Ishikawa (cell line): ENCODE measurements at regions not wholly inside any gene's neighbourhood (a gene's known extent, or its start where the extent isn't known, plus 50 kb on each side); places are given as distances from the start of the nearest gene placed in this dataset.

Experiments
- CREB1 ChIP-seq: IDR thresholded peaks from 2 replicates; pipeline ENCODE4 v1.6.1; 2012; ENCODE audit warnings: low read depth
- EGR1 ChIP-seq: IDR thresholded peaks from 2 replicates; pipeline ENCODE4 v1.6.1; 2012
- EP300 ChIP-seq: IDR thresholded peaks from 2 replicates; pipeline ENCODE4 v1.6.1; 2012; ENCODE audit warnings: borderline replicate concordance
- FOXM1 ChIP-seq: IDR thresholded peaks from 2 replicates; pipeline ENCODE4 v1.6.1; 2012; ENCODE audit warnings: low read depth, borderline replicate concordance
- MAX ChIP-seq: IDR thresholded peaks from 2 replicates; pipeline ENCODE4 v1.6.1; 2012
- NFIC ChIP-seq: IDR thresholded peaks from 2 replicates; pipeline ENCODE4 v1.6.1; 2012
- RAD21 ChIP-seq: IDR thresholded peaks from 2 replicates; pipeline ENCODE4 v1.6.1; 2012; ENCODE audit warnings: low read depth
- REST ChIP-seq: IDR thresholded peaks from 2 replicates; pipeline ENCODE4 v1.6.1; 2012; ENCODE audit warnings: low read depth, mild to moderate bottlenecking
- TAF1 ChIP-seq: IDR thresholded peaks from 2 replicates; pipeline ENCODE4 v1.6.1; 2012; ENCODE audit warnings: low read depth, mild to moderate bottlenecking
- TCF12 ChIP-seq: IDR thresholded peaks from 2 replicates; pipeline ENCODE4 v1.6.1; 2012; ENCODE audit warnings: low read depth
- TEAD4 ChIP-seq: IDR thresholded peaks from 2 replicates; pipeline ENCODE4 v1.6.1; 2012
- USF1 ChIP-seq: IDR thresholded peaks from 2 replicates; pipeline ENCODE4 v1.6.1; 2012
- YY1 ChIP-seq: IDR thresholded peaks from 2 replicates; pipeline ENCODE4 v1.6.1; 2012; ENCODE audit warnings: low read depth
- ZBTB7A ChIP-seq: IDR thresholded peaks from 2 replicates; pipeline ENCODE4 v1.6.1; 2012; ENCODE audit warnings: low read depth

GRCh38 chr1:199356561-199356960 is 670.9 kb upstream of the NR5A2 start:
- TF ChIP-seq TAF1 (no peak), TCF12 (no peak), CREB1 (no peak), REST (no peak), FOXM1 (no peak), EGR1 (no peak), TEAD4 (no peak), MAX (no peak), YY1 (no peak), NFIC (no peak), USF1 (no peak)

- TF ChIP-seq USF1 (no peak), CREB1 (no peak), NFIC (no peak), EP300 (no peak), EGR1 (no peak), TAF1 (no peak)
These were observed 669.9 kb upstream of the NR5A2 start for GRCh38 chr1:199357599-199357998.

DNA sequence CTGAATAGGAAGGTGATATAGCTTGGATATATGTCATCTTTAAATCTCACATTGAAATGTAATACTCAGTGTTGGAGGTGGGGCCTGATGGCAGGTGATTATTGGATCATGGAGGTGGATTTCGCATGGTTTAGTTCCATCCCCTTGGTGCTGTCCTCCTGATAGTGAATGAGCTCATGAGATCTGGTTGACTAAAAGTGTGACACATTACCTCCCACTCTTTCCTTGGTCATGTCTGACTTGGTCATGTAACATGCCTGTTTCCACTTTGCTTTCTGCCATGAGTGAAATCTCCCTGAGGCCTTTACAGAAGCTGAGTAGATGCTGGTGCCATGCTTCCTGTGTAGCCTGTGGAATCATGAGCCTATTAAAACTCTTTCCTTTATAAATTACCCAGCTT is 664.5 kb upstream of the NR5A2 start:
- no peak for TF ChIP-seq CREB1
- no peak for TF ChIP-seq TAF1
- TF ChIP-seq REST = no peak
- no peak for TF ChIP-seq EGR1
- no peak for TF ChIP-seq USF1
- no peak for TF ChIP-seq MAX

DNA sequence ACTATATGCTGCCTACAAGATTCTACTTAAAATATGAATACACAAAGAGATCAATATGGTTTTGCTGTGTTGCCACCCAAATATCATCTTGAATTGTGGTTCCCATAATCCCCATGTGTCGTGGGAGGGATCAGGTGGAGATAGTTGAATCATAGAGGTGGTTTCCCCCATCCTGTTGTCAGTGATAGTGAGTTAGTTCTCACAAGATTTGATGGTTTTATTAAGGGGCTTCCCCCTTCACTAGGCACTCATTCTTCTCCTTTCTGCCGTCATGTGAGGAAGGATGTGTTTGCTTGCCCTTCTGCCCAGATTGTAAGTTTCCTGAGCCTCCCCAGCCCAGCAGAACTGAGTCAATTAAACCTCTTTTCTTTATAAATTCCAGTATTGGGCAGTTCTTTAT is 654.4 kb upstream of the NR5A2 start:
- no peak for TF ChIP-seq TCF12
- TF ChIP-seq EGR1 = no peak
- no peak for TF ChIP-seq REST
- TF ChIP-seq USF1 = no peak

- no peak for TF ChIP-seq TEAD4
- TF ChIP-seq TAF1 = no peak
- no peak for TF ChIP-seq CREB1
- TF ChIP-seq RAD21 = no peak
- TF ChIP-seq FOXM1 = no peak
- no peak for TF ChIP-seq NFIC
- no peak for TF ChIP-seq REST
- TF ChIP-seq EP300 = no peak
- no peak for TF ChIP-seq ZBTB7A
- no peak for TF ChIP-seq USF1
- TF ChIP-seq MAX = no peak
- TF ChIP-seq TCF12 = no peak
These were observed 650.3 kb upstream of the NR5A2 start for GRCh38 chr1:199377211-199377610.
